Upper lobe of left lung (tissue), 6 donors: ENCODE measurements at regions not wholly inside any gene's neighbourhood (a gene's known extent, or its start where the extent isn't known, plus 50 kb on each side); places are given as distances from the start of the nearest gene placed in this dataset.

Experiments used
- ATAC-seq, 2 donors: fragments of 200-7000 bp; cut with Tn5 transposase; one replicate each; pipeline ENCODE4 v1.9.1; 2022; ENCODE audit warnings: mild to moderate bottlenecking in 2 of 2, moderate library complexity in 2 of 2; ENCODE audit not compliant: low FRiP score in 2 of 2
- DNase-seq, 2 donors: peaks; one replicate each; pipeline ENCODE4 v3.0.0-alpha.2; 2019 to 2020
- H3K27ac ChIP-seq, 4 donors: fragments of 200-600 bp; sonication (generic); one replicate each; pipeline ENCODE4 v1.5.1; 2016 to 2019
- H3K27me3 ChIP-seq, 4 donors: fragments of 200-600 bp; sonication (generic); one replicate each; pipeline ENCODE4 v1.5.1; 2017 to 2019
- H3K36me3 ChIP-seq, 4 donors: fragments of 200-600 bp; sonication (generic); one replicate each; pipeline ENCODE4 v1.5.1; 2016 to 2019
- H3K4me1 ChIP-seq, 4 donors: fragments of 200-600 bp; sonication (generic); one replicate each; pipeline ENCODE4 v1.5.1; 2018 to 2019
- H3K4me3 ChIP-seq, 4 donors: fragments of 200-600 bp; sonication (generic); one replicate each; pipeline ENCODE4 v1.5.1; 2017 to 2019; ENCODE audit warnings: mild to moderate bottlenecking in 2 of 4, moderate library complexity in 1 of 4
- H3K9me3 ChIP-seq, 4 donors: fragments of 200-600 bp; sonication (generic); one replicate each; pipeline ENCODE4 v1.5.1; 2018 to 2019
- CTCF ChIP-seq, 6 experiments: fragments of 450-650 bp in 4 of 6; fragments of 200-600 bp in 2 of 6; sonication (generic) in 2 of 6; IDR thresholded peaks; one replicate each; pipeline ENCODE4 v1.5.1; 2016 to 2019; ENCODE audit warnings: antibody characterized with exemption in 6 of 6
- EP300 ChIP-seq, 4 donors: sonication (generic); formaldehyde crosslinking; IDR thresholded peaks; one replicate each; pipeline ENCODE4 v1.5.1; 2017; ENCODE audit warnings: antibody characterized with exemption in 4 of 4, control low read depth in 2 of 4
- POLR2A ChIP-seq, 4 donors: fragments of 450-650 bp; IDR thresholded peaks; one replicate each; pipeline ENCODE4 v1.5.1; 2016 to 2017; ENCODE audit warnings: antibody characterized with exemption in 4 of 4, mild to moderate bottlenecking in 2 of 4
- POLR2AphosphoS5 ChIP-seq, 2 donors: sonication (generic); formaldehyde crosslinking; IDR thresholded peaks; one replicate each; pipeline ENCODE4 v1.5.1; 2017; ENCODE audit warnings: antibody characterized with exemption in 2 of 2
- WGBS, 2 donors: methylation state at CpG; one replicate each; pipeline ENCODE4 v1.1.5; 2017 to 2018; 5-methylcytosine and 5-hydroxymethylcytosine counted together
- donor health status: DM: no; HTN: no; CAD: no; lungs with moderate emphysema.
- donor health status: DM: no; HTN: yes; CAD: no; lungs with severe emphysema.

GRCh38 chr1:67629370-67630075 is 55.5 kb upstream of the GADD45A start:
- H3K27me3 ChIP-seq: no peaks in the 10 kb centered on the region
- no peak for ATAC-seq
- no peaks in the 10 kb centered on the region for H3K4me1 ChIP-seq
- no peaks in the 10 kb centered on the region for H3K36me3 ChIP-seq
- no peak overlapping the region for H3K4me3 ChIP-seq
- no peaks in the 10 kb centered on the region for H3K9me3 ChIP-seq
- TF ChIP-seq POLR2AphosphoS5 (IDR thresholded peaks at IDR 0.05) (no peak), CTCF (IDR thresholded peaks at IDR 0.05) (no peak), POLR2A (IDR thresholded peaks at IDR 0.05) (no peak), EP300 (IDR thresholded peaks at IDR 0.05) (no peak)
- no peak overlapping the region for H3K27ac ChIP-seq
- WGBS, 2 donors: 72 to 77% methylated on average over 1 of the region's 1 CpG
- DNase-seq: no peak

GRCh38 chr1:67630438-67631045 is 54.5 kb upstream of the GADD45A start:
- Histone ChIP-seq H3K27ac (no peak overlapping the region), H3K4me1 (no peaks in the 10 kb centered on the region), H3K9me3 (no peaks in the 10 kb centered on the region), H3K27me3 (no peaks in the 10 kb centered on the region), H3K36me3 (no peaks in the 10 kb centered on the region), H3K4me3 (no peak overlapping the region)
- DNase-seq (no peak), ATAC-seq (no peak)
- WGBS, 2 donors: 93% methylated on average over 2 of the region's 2 CpGs
- no peak for TF ChIP-seq POLR2A (IDR thresholded peaks at IDR 0.05)
- TF ChIP-seq CTCF (IDR thresholded peaks at IDR 0.05): no peak
- TF ChIP-seq POLR2AphosphoS5 (IDR thresholded peaks at IDR 0.05): no peak
- TF ChIP-seq EP300 (IDR thresholded peaks at IDR 0.05): no peak

- no peak for TF ChIP-seq POLR2A (IDR thresholded peaks at IDR 0.05)
- TF ChIP-seq POLR2AphosphoS5 (IDR thresholded peaks at IDR 0.05): no peak
- TF ChIP-seq CTCF (IDR thresholded peaks at IDR 0.05): no peak
- TF ChIP-seq EP300 (IDR thresholded peaks at IDR 0.05): no peak
- Histone ChIP-seq H3K4me3 (no peak overlapping the region), H3K9me3 (no peaks in the 10 kb centered on the region), H3K4me1 (no peaks in the 10 kb centered on the region), H3K27ac (no peak overlapping the region), H3K27me3 (no peaks in the 10 kb centered on the region), H3K36me3 (no peaks in the 10 kb centered on the region)
- DNase-seq: peak in 1 of 2 donors; percentile 18
- 98 to 100% methylated on average over 6 of the region's 6 CpGs for WGBS, 2 donors
- ATAC-seq: peak in 1 of 2 donors; percentile 9
These were observed 52.6 kb upstream of the GADD45A start for GRCh38 chr1:67632356-67632755.

- WGBS, 2 donors: 84 to 87% methylated on average over 10 of the region's 10 CpGs
- ATAC-seq (no peak), DNase-seq (no peak)
- Histone ChIP-seq H3K4me1 (no peaks in the 10 kb centered on the region), H3K9me3 (no peaks in the 10 kb centered on the region), H3K4me3 (no peak overlapping the region), H3K27ac (no peak overlapping the region), H3K27me3 (no peaks in the 10 kb centered on the region), H3K36me3 (no peaks in the 10 kb centered on the region)
- no peak for TF ChIP-seq POLR2AphosphoS5 (IDR thresholded peaks at IDR 0.05)
- TF ChIP-seq CTCF (IDR thresholded peaks at IDR 0.05): no peak
- no peak for TF ChIP-seq POLR2A (IDR thresholded peaks at IDR 0.05)
- TF ChIP-seq EP300 (IDR thresholded peaks at IDR 0.05): no peak
These were observed 52.0 kb upstream of the GADD45A start for GRCh38 chr1:67632811-67633655.
